ENCODE measurements at regions not wholly inside any gene's neighbourhood (a gene's known extent, or its start where the extent isn't known, plus 50 kb on each side); places are given as distances from the start of the nearest gene placed in this dataset.

- TF ChIP-seq CTCF (IDR thresholded peaks at IDR 0.05): no peak
- TF ChIP-seq POLR2A (IDR thresholded peaks at IDR 0.05): no peak
These were observed 201.5 kb upstream of the RBMS3 start for GRCh38 chr3:29079358-29079757.
